ENCODE measurements at regions not wholly inside any gene's neighbourhood (a gene's known extent, or its start where the extent isn't known, plus 50 kb on each side); places are given as distances from the start of the nearest gene placed in this dataset.
A peak's percentile ranks its signal among the peaks of the same experiment; 100 is the strongest.
"Not testable (repeated sequence)": the region's sequence is repeated elsewhere in the genome, so short reads cannot be mapped to it uniquely, and the experiment has no call there.

DNA sequence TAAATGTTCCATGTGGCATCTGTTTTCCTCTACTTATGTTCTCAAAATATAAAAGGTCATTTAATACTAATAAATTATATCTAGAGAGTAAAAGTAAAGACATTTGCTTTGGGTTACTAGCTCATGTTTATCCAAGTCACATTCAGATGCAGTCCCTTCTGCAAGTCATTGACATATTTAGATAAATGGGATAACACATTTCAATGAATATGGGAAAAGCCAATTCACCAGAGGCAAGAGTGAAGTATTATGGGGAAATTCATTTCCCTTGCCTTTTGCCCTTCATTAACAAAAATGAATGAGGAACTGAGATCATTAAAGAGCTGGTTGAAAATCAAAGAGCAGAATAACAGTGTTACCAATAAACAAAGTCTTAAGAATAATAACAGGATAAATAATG is 306.2 kb upstream of the FSTL5 start:
- DNase-seq (ENCODE audit: low read depth, low spot score), result no peak

DNA sequence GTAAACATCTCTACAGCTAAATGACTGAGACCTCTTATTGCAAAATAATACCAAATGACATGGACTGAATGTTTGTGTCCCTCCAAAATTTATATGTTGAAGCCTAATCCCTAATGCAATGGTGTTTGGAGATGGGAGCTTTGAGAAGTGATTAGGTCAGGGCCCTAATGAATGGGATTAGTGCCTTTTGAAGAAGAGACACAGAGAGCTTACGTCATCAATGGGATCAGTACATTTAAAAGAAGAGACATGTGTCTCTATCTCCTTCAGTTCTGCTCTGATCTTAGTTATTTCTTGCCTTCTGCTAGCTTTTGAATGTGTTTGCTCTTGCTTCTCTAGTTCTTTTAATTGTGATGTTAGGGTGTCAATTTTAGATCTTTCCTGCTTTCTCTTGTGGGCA is 301.6 kb upstream of the FSTL5 start:
- DNase-seq (ENCODE audit: low read depth, low spot score), result not testable (repeated sequence)

GRCh38 chr4:162461952-162462351 is 298.2 kb upstream of the FSTL5 start:
- DNase-seq (ENCODE audit: low read depth, low spot score), result peak; percentile 24

GRCh38 chr4:162458051-162458450 is 294.3 kb upstream of the FSTL5 start:
- DNase-seq (ENCODE audit: low read depth, low spot score), result no peak

DNA sequence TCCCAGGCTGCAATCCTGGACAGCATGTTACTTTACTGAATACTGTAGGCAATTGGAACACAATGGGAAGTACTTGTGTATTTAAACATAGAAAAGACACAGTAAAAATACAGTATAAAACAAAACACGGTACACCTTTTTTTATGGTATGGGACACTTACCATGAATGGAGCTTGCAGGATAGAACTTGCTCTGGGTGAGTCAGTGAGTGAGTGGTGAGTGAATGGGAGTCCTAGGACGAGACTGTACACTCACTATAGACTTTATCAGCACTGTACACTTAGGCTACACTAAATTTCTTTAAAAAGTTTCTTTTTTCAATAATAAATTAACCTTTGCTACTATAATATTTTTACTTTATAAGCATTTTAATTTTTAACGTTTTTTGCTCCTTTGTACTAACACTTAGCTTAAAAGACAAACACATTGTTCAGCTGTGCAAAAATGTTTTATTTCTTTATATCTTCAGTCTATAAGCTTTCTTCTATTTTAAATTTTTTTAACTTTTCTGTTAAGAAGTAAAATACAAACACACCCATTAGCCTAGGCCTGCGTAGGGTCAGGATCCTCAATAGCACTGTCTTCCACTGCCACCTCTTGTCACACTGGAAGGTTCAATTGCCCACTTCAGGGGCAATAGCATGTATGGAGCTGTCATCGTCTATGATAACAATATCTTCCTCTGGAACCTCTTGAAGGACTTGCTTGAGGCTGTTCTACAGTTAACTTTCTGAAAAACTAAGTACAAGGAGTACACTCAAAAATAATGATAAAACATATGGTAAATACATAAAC is 293.5 kb upstream of the FSTL5 start:
- no peak for DNase-seq (ENCODE audit: low read depth, low spot score)

- no peak for DNase-seq (ENCODE audit: low read depth, low spot score)
Measured at GRCh38 chr4:162456106-162456505, 292.3 kb upstream of the FSTL5 start.

GRCh38 chr4:162450531-162451035 is 286.8 kb upstream of the FSTL5 start:
- DNase-seq (ENCODE audit: low read depth, low spot score), result no peak

- DNase-seq (ENCODE audit: low read depth, low spot score), result no peak
Measured at GRCh38 chr4:162443510-162443909, 279.7 kb upstream of the FSTL5 start.

DNA sequence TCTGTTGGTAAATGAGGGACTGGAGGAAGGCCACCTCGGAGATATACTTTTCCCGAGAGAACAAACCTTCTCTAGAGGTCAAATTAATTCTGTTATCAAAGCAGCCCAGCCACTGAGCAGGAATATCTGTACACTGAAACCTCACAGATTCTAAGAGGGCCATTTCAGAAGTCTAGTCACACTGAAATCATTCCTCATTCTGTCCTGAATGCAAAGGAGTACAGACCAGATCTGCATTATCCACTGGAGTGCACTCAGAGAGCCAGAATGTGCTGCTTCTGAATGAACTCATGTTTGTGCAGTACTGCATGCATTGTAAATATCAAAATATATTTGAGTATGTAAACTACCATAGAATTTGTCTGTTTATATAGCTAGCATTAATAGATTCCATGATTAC is 278.3 kb upstream of the FSTL5 start:
- no peak for DNase-seq (ENCODE audit: low read depth, low spot score)

DNA sequence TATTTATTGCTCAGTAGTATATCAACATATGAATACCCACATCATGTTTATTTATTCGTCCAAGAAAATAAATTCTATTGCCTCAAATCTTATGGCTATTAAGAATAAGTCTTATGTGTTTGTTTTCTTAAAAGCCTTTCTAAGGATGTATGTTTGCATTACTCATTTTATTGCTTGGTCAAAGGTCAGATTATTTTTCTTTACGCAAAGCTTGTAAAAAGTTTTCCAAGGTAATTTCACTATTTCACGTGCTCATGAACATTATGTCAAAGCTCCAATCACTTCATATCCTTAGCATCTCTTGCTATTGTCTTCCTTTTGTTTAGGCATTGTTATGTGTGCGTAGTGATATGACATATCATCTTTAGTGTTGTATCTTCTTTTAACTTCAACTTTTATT is 258.5 kb upstream of the FSTL5 start:
- no peak for DNase-seq (ENCODE audit: low read depth, low spot score)

DNA sequence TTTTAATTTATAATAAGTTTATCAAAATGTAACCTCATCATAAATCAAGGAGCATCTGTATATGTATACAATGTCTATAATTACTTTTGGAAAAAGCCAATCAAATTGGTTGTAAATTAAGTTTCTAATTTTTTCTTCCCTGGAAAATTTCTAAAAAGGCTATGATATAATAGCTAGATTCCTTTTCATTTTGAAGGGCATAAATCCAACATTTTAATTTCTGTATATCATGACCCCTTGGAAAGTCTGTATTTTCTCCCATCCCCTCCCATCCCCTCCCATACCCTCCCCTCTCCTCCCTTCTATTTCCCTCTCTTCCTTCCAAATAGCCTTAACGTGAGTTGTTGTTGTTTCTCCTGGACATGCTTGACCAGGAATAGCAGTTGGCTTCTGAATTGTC is 247.1 kb upstream of the FSTL5 start:
- DNase-seq (ENCODE audit: low read depth, low spot score), result no peak

- no peak for DNase-seq (ENCODE audit: low read depth, low spot score)
Measured at GRCh38 chr4:162409048-162409447, 245.2 kb upstream of the FSTL5 start.

DNA sequence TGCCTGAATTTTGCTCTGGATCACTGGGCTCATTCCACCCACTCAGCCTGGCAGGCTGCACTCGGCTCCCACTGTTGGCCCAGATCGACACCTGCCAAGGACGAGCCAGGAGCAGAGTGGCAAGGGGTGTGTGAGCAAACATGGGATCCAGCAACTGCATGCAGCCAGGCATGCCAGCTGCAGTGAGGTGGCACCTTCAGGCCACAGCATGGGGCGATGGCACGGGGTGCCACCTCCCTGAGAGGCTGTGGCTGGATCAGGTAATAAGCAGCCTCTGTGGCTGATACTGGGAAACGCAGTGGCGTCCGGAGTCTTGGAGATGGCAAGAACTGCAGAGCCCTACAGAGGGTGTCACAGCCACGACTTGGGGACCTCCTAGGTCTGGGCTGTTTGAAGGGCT is 244.5 kb upstream of the FSTL5 start:
- DNase-seq (ENCODE audit: low read depth, low spot score), result no peak

DNA sequence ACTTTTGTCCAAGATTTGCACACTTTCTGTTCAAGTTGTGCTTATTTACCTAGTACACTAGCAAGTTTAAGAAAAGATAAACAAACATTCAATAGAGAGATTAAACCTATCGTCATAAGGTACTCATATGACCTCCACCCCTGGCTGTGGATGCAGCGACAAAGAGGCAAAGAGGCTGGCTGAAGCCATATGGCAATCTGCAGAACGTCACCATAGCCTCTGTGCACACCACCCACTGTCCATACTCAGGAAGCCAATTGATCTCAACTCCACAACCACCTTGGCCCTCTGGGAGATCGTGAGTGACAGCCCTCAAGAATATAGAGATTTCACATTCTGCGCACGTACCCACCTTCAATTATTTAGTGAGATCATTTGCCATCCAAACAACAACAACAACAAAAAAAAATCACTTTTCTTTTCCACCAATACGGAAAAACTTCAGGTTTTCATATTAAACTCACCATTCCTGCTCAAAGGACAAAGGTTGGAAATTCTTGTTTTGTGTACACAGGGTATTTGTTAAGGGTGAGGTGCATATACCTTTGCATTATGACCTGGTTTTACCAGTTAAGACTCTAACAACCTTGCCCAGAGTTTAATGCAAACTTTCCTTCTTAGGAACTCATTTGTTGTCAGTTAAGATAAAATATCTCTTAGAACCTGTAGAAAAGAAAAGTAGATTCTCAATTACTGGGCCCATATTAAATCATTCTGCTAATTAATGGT is 243.0 kb upstream of the FSTL5 start:
- DNase-seq (ENCODE audit: low read depth, low spot score), result no peak

DNA sequence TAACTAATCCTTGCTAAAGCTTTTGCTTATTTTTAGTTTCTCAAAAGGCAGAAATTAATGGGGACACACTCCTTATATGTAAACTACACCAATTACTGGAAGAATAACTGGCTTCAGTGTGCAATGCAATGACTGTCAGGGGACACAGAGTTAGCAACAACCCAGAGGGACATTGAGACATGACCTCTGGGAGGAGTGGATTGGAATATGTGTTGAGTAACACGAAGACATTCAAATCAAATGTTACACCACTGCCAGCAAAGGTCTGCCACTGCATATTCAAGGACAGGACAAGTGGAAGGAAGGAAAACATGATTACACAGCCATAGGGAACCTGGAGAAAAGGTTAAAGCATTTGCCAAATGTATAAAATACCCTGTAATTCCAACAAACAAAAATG is 240.1 kb upstream of the FSTL5 start:
- no peak for DNase-seq (ENCODE audit: low read depth, low spot score)

DNA sequence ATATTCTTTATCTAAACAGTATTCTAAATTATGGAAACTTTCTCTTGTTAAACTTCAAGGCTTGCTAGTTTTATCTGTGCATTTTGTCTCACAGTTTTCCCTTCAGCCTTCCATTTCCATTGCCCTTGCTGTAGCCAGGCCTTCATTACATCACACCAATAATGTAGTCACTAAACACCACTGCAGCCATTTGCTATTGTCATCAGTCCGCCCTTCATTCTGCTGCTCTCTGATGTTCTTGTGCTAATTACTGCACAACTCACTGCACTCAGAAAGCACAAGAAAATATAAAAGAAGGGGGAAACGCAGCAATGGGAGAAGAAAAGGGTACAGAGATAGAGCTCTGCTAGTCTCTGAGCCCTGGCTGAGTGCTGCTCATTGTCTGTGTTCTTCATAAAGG is 239.6 kb upstream of the FSTL5 start:
- DNase-seq (ENCODE audit: low read depth, low spot score), result no peak

GRCh38 chr4:162401021-162401420 is 237.2 kb upstream of the FSTL5 start:
- no peak for DNase-seq (ENCODE audit: low read depth, low spot score)

GRCh38 chr4:162392946-162393345 is 229.1 kb upstream of the FSTL5 start:
- no peak for DNase-seq (ENCODE audit: low read depth, low spot score)

DNA sequence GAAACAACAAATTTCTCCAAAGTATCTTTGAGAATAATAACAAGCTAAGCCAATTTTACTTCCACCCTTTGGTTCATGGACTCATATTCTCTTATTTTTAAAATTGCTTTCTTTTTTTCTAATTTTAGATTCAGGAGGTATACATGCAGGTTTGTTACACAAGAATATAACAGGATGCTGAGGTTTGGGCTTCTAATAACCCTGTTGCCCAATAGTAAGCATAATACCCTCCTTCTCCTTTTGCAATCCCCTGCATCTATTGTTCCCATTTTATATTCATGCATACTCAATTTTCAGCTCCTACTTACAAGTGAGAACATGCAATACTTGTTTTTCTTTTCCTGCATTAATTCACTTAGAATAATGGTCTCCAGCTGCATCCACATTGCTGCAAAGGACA is 202.3 kb upstream of the FSTL5 start:
- DNase-seq (ENCODE audit: low read depth, low spot score), result no peak

- DNase-seq (ENCODE audit: low read depth, low spot score), result no peak
Measured at GRCh38 chr4:162364651-162365050, 200.9 kb upstream of the FSTL5 start.

DNA sequence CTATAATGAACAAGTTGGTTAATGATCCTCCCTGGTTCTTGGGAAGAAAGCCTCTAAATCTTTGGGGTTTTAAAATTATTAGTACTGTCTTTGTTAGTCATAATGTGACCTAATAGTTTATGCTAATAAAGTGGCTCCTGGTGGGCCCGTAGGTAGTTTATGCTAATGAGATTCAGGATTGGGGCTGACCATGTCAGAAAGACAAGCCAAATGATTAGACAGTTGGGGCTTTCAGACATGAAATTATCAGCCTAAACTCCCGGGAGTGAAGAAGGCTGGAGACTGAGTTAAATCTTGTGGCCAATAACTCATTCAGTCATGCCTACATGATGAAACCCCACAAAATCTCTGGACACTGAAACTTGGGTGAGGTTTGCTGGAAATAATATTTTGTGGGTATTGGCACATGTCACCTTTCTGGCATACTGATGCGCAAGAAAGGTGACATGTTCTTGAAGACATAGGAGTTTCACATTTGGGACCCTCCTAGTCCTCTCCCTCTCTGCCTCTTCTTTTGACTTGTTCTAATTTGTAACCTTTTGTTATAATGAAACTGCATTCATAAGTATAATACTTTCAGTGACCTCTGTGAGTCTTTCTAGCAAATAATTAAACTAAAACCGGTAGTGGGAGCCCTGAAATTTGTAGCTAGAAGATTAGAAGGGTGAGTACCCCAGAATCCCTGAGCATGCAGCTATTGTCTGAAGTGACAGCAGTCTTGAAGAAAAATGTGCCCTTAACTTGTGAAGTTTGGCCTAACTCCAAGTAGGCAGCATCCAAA is 196.8 kb upstream of the FSTL5 start:
- DNase-seq (ENCODE audit: low read depth, low spot score), result no peak

GRCh38 chr4:162356181-162356580 is 192.4 kb upstream of the FSTL5 start:
- peak; percentile 25 for DNase-seq (ENCODE audit: low read depth, low spot score)
